WI38 (cell line): ENCODE measurements at regions not wholly inside any gene's neighbourhood (a gene's known extent, or its start where the extent isn't known, plus 50 kb on each side); places are given as distances from the start of the nearest gene placed in this dataset.
A peak's percentile ranks its signal among the peaks of the same experiment; 100 is the strongest.

ENCODE experiments used
- H3K4me3 ChIP-seq: 2 replicates; pipeline ENCODE4 v1.5.1; 2011; ENCODE audit warnings: low read depth, mild to moderate bottlenecking, control low read depth, low read length
- TF ChIP-seq, protein P1 (sequence below): IDR thresholded peaks from 2 replicates; pipeline ENCODE4 v1.5.1; 2012; ENCODE audit warnings: low read depth, mild to moderate bottlenecking, control low read depth, low read length

DNA sequence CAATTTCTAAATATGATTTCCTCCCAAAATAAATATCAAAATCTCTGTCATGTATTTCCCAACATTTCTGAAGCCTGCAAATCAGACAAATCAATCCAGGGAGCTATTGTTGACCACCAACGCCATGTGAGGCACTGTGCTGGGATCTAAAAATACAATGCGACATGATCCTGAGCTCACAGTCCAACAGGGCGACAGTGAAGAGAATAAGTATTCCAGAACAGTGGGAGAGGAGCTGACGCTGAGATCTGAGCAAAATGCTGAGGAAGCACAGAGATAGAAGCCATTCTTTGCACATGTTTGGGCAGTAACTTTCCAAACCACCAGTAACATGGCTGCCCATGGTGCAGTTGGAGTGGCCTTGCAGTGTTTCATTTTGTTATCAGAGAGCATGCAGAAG lies 412.5 kb downstream of the LRATD1 start:
- H3K4me3 ChIP-seq = no peak overlapping the region
- TF ChIP-seq, protein P1, sequence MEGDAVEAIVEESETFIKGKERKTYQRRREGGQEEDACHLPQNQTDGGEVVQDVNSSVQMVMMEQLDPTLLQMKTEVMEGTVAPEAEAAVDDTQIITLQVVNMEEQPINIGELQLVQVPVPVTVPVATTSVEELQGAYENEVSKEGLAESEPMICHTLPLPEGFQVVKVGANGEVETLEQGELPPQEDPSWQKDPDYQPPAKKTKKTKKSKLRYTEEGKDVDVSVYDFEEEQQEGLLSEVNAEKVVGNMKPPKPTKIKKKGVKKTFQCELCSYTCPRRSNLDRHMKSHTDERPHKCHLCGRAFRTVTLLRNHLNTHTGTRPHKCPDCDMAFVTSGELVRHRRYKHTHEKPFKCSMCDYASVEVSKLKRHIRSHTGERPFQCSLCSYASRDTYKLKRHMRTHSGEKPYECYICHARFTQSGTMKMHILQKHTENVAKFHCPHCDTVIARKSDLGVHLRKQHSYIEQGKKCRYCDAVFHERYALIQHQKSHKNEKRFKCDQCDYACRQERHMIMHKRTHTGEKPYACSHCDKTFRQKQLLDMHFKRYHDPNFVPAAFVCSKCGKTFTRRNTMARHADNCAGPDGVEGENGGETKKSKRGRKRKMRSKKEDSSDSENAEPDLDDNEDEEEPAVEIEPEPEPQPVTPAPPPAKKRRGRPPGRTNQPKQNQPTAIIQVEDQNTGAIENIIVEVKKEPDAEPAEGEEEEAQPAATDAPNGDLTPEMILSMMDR = no peak

DNA sequence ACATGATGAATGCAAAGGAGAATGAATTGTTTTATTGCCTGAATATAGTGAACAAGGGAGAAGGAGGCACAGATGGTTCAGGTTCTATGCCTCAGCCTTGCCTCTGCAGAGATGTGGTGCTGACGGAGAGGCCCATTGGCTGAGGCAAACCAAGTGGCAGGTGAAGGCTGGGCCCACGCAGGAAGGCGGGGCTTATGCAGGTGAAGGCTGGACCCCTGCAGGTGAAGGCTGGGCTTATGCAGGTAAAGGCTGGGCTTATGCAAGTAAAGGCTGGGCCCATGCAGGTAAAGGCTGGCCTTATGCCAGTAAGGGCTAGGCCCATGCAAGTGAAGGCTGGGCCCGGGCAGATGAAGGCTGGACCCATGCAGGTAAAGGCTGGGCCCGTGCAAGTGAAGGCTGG lies 414.7 kb downstream of the LRATD1 start:
- H3K4me3 ChIP-seq = no peak overlapping the region
- TF ChIP-seq, protein P1 = no peak

DNA sequence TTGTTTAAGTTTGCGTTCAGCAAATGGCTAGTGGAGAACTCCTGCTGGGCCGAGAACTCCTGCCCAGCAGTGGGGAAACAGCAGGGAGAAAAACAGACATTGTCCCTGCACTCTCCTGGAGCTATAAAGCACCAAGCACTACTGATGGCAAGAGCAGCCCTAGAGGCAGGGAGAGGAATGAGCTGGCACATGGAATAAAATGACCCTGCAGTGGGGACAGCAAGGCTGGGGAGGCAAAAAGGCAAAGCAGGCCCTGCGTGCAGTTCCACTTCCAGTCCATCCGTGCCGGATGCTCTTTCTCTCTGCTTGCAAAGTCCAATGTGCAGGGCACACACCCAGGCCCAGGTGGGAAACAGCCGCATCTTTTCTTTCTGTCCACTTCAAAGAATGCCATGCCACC lies 415.5 kb downstream of the LRATD1 start:
- TF ChIP-seq, protein P1 = no peak
- no peak overlapping the region for H3K4me3 ChIP-seq

DNA sequence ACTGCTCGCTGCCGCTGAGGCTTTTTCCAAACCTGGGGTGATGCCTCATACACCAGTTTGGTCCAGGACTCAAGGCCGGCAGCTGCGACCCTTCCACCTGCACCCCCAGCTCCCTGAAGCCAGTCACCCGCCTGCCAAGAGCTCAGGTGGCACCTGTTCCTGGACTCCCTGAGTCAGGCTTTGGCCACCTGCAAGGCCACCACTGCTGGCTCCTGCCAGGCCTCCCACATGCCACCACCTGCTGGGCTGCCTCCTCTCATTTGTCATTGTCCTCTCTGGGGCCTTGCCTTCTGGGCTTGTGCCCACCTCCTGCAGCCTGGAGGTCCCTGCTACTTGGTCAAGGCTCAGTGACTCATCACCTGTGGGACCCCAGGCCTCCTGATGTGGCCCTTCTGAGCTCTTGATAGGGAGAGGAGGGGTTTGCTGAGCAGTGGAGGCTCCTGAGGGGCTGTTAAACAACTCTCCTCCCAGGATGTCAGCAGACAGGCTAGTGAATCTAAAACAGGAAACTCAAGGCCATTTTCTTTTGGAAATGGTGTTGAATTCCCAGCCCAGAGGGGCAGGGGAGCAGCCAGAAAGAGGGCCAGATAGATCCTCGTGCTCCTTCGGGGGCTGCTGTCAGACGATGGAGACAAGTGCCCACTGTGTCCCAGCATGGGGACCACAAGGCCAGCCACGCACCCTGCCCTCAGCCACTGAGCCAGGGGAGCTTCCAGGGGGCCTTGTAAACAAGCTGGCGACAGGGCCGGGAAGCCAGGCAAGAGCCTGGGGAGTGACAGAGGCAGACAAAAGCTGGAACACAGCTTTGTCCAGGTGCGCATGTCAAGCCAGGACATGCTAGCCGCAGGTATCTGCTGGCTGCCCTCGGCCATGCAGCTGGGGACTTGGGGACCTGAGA lies 416.8 kb downstream of the LRATD1 start:
- TF ChIP-seq, protein P1 = no peak
- H3K4me3 ChIP-seq = no peak overlapping the region

DNA sequence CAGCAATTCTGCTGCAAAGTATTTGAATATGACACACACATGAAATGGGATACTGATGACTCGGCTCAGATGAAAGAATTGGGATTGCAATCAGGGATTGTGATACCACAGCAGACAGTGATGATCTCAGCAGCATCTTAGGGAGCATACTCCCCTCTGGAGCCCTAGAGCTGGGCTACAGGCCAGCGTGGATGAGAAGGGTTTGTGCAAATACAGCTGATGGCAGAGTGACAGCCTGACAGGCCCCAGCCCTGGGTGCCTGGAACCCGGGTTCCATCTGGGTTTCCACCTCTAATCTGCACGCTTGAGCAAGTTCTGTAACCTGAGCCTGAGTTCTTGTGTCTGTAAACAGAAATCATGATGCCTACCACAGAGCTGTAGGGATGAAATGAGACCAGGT lies 418.0 kb downstream of the LRATD1 start:
- TF ChIP-seq, protein P1 = no peak
- H3K4me3 ChIP-seq = no peak overlapping the region

DNA sequence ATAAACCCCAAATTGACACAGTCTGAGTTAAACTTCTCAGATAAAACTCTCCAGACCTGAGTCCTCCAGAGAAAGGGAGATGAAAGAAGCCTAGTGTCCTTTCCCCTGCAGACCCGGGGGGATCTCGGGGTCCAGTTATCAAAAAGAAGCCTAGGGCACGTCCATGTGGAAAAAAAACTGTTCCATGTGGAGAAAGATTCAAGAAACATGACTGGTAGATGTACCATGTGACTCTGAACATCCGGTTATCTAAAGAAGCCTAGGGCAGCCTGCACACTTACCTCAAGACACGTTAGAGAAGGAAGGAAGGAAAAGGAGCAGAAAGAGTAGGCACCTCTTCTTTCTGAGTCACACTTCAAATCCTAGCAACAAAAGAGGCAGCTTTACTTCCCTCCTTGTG lies 421.0 kb downstream of the LRATD1 start:
- TF ChIP-seq, protein P1 = no peak

DNA sequence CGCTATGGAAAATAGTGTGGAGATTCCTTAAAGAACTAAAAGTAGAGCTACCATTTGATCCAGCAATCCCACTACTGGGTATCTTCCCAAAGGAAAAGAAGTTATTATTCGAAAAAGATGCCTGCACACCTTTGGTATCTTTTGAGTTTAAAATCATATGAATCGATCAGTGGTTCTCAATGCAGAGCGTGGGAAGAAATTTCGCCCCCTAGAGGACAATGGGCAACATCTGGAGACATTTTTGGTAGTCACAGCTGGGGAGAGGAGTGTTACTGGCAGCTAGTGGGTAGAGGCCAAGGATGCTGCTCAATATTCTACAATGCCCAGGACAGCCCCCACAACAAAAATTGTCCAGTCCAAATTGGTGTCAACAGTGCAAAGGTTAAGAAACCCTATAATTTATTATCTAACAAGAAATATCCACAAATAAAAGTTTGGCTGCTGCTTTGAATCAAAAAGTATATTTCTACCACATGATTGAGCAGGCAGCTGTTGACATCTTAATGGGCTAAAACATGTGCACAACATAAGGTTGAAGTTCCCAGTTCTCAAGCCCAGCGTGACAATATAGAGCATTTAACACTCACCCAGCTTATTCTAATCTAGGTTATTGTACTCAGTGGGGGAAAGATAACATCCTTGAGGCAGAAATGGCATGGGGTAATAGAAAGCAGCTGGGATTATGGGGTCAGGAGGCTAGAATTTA lies 425.7 kb downstream of the LRATD1 start:
- TF ChIP-seq, protein P1 = peak; percentile 33; the same call in 1 of the 2 replicates
- H3K4me3 ChIP-seq = no peak overlapping the region

More for the DNA sequence above, 421.0 kb downstream of the LRATD1 start:
- H3K4me3 ChIP-seq = no peak overlapping the region
